HUDEP-2 (cell line): ENCODE measurements at regions not wholly inside any gene's neighbourhood (a gene's known extent, or its start where the extent isn't known, plus 50 kb on each side); places are given as distances from the start of the nearest gene placed in this dataset.
"Not testable (repeated sequence)": the region's sequence is repeated elsewhere in the genome, so short reads cannot be mapped to it uniquely, and the experiment has no call there.

Source experiments
- DNase-seq, 76 experiments: peaks; one replicate each; lab custom pipeline; 2025; ENCODE audit not compliant: unreplicated experiment in 76 of 76; lab: John Stamatoyannopoulos, UW

GRCh38 chrX:104392350-104392749, 137.6 kb upstream of the ESX1 start:
- DNase-seq = no peak

- peak in 1 of 76 experiments; percentile 0 for DNase-seq
These were observed 137.2 kb upstream of the ESX1 start for GRCh38 chrX:104391906-104392305.

GRCh38 chrX:104376937-104377336, 122.2 kb upstream of the ESX1 start:
- DNase-seq = no peak

- no peak for DNase-seq
These were observed 117.8 kb upstream of the ESX1 start for GRCh38 chrX:104372547-104372946.

GRCh38 chrX:104370089-104370488, 115.4 kb upstream of the ESX1 start:
- peak in 3 of 76 experiments; percentile 0 to 2 (median 0) for DNase-seq

- not testable (repeated sequence) for DNase-seq
These were observed 106.0 kb upstream of the ESX1 start for GRCh38 chrX:104360774-104361173.

GRCh38 chrX:104359124-104359523, 104.4 kb upstream of the ESX1 start:
- DNase-seq = no peak

GRCh38 chrX:104351173-104351769, 96.5 kb upstream of the ESX1 start:
- no peak for DNase-seq

- DNase-seq = no peak
These were observed 93.1 kb upstream of the ESX1 start for GRCh38 chrX:104347860-104348259.

GRCh38 chrX:104343428-104344129, 88.8 kb upstream of the ESX1 start:
- DNase-seq = peak in 38 of 76 experiments; percentile 0 to 60 (median 8)

GRCh38 chrX:104342065-104342464, 87.3 kb upstream of the ESX1 start:
- no peak for DNase-seq

GRCh38 chrX:104335756-104336155, 81.0 kb upstream of the ESX1 start:
- DNase-seq = no peak

GRCh38 chrX:104334971-104335370, 80.2 kb upstream of the ESX1 start:
- no peak for DNase-seq

GRCh38 chrX:104330966-104331365, 76.2 kb upstream of the ESX1 start:
- DNase-seq = no peak

GRCh38 chrX:104329731-104330130, 75.0 kb upstream of the ESX1 start:
- no peak for DNase-seq

GRCh38 chrX:104325213-104325585, 70.5 kb upstream of the ESX1 start:
- no peak for DNase-seq

GRCh38 chrX:104324461-104325212, 69.9 kb upstream of the ESX1 start:
- DNase-seq = no peak

- DNase-seq = no peak
These were observed 64.6 kb upstream of the ESX1 start for GRCh38 chrX:104319346-104319745.

GRCh38 chrX:104318330-104319009, 63.7 kb upstream of the ESX1 start:
- no peak for DNase-seq

- no peak for DNase-seq
These were observed 62.0 kb upstream of the ESX1 start for GRCh38 chrX:104316739-104317138.

GRCh38 chrX:104315555-104315954, 60.8 kb upstream of the ESX1 start:
- DNase-seq = no peak
